ENCODE measurements at regions not wholly inside any gene's neighbourhood (a gene's known extent, or its start where the extent isn't known, plus 50 kb on each side); places are given as distances from the start of the nearest gene placed in this dataset.

GRCh38 chr1:168963601-168964000, 142.9 kb upstream of the ATP1B1 start:
- TF ChIP-seq CTCF (IDR thresholded peaks at IDR 0.05) (no peak), POLR2A (IDR thresholded peaks at IDR 0.05) (no peak), EP300 (IDR thresholded peaks at IDR 0.05) (no peak)

Measured in ovary (tissue), 3 donors.